ENCODE measurements at regions not wholly inside any gene's neighbourhood (a gene's known extent, or its start where the extent isn't known, plus 50 kb on each side); places are given as distances from the start of the nearest gene placed in this dataset.

DNA sequence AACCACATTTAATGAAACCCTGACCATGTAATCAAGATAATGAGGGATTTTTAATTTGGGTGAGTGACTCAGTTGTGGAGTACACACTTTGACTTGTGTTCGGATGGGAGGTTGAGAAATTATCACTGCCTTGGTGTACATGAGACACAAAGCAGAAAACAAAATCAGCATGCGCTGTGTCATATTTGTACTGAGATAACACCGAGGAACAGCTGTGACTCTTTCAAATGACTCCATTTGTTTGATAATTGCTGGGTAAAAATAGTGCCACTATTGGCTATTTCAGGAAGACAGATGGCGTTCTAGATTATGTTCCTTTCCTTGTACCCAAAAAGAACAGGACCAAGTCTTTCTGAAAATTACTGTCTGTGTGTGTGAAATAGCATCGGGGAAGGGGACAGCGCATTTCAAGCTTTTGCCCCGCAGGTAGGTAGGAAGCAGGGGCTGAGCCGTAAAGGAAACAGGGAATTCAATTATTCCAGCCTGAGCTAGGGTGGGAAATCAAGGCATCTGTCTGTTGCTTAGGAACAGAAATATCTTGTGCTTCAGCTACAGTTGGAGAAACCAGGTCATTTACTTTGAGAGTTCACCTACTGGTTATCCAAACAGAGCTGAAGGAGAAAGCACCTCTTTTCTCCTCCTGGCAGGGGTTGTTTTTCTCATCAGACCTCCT lies 114.3 kb downstream of the SNAPC1 start:
- TF ChIP-seq, protein P1, sequence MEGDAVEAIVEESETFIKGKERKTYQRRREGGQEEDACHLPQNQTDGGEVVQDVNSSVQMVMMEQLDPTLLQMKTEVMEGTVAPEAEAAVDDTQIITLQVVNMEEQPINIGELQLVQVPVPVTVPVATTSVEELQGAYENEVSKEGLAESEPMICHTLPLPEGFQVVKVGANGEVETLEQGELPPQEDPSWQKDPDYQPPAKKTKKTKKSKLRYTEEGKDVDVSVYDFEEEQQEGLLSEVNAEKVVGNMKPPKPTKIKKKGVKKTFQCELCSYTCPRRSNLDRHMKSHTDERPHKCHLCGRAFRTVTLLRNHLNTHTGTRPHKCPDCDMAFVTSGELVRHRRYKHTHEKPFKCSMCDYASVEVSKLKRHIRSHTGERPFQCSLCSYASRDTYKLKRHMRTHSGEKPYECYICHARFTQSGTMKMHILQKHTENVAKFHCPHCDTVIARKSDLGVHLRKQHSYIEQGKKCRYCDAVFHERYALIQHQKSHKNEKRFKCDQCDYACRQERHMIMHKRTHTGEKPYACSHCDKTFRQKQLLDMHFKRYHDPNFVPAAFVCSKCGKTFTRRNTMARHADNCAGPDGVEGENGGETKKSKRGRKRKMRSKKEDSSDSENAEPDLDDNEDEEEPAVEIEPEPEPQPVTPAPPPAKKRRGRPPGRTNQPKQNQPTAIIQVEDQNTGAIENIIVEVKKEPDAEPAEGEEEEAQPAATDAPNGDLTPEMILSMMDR (IDR thresholded peaks at IDR 0.05): no peak
- TF ChIP-seq POLR2A (IDR thresholded peaks at IDR 0.05): no peak

Data from body of pancreas (tissue), 4 donors.